ENCODE measurements at regions not wholly inside any gene's neighbourhood (a gene's known extent, or its start where the extent isn't known, plus 50 kb on each side); places are given as distances from the start of the nearest gene placed in this dataset.

GRCh38 chr5:171630350-171631065 lies 155.1 kb upstream of the SMIM23 start:
- DNase-seq: no peak

- no peak for DNase-seq
These were observed 153.0 kb upstream of the SMIM23 start for GRCh38 chr5:171632616-171633015.

GRCh38 chr5:171633776-171634470 lies 151.7 kb upstream of the SMIM23 start:
- no peak for DNase-seq

- no peak for DNase-seq
These were observed 151.1 kb upstream of the SMIM23 start for GRCh38 chr5:171634511-171634910.

- no peak for DNase-seq
These were observed 150.6 kb upstream of the SMIM23 start for GRCh38 chr5:171635028-171635427.

GRCh38 chr5:171635561-171636245 lies 149.9 kb upstream of the SMIM23 start:
- DNase-seq: no peak

- no peak for DNase-seq
These were observed 147.8 kb upstream of the SMIM23 start for GRCh38 chr5:171637811-171638210.

- DNase-seq: no peak
These were observed 146.4 kb upstream of the SMIM23 start for GRCh38 chr5:171639205-171639621.

GRCh38 chr5:171639966-171640365 lies 145.7 kb upstream of the SMIM23 start:
- no peak for DNase-seq

GRCh38 chr5:171640480-171640879 lies 145.1 kb upstream of the SMIM23 start:
- no peak for DNase-seq

- no peak for DNase-seq
These were observed 143.7 kb upstream of the SMIM23 start for GRCh38 chr5:171641891-171642290.

- no peak for DNase-seq
These were observed 142.7 kb upstream of the SMIM23 start for GRCh38 chr5:171642894-171643293.

GRCh38 chr5:171644536-171644935 lies 141.1 kb upstream of the SMIM23 start:
- DNase-seq: no peak

- DNase-seq: no peak
These were observed 139.2 kb upstream of the SMIM23 start for GRCh38 chr5:171646102-171647042.

GRCh38 chr5:171647043-171647903 lies 138.3 kb upstream of the SMIM23 start:
- peak; percentile 47 for DNase-seq

GRCh38 chr5:171647904-171648260 lies 137.7 kb upstream of the SMIM23 start:
- DNase-seq: no peak

GRCh38 chr5:171648279-171649074 lies 137.1 kb upstream of the SMIM23 start:
- no peak for DNase-seq

GRCh38 chr5:171649075-171649401 lies 136.6 kb upstream of the SMIM23 start:
- no peak for DNase-seq

- no peak for DNase-seq
These were observed 135.0 kb upstream of the SMIM23 start for GRCh38 chr5:171650597-171650996.

GRCh38 chr5:171651102-171651501 lies 134.5 kb upstream of the SMIM23 start:
- no peak for DNase-seq

- DNase-seq: no peak
These were observed 130.7 kb upstream of the SMIM23 start for GRCh38 chr5:171654881-171655280.

All from HCEC 1CT (cell line).